ENCODE measurements at regions not wholly inside any gene's neighbourhood (a gene's known extent, or its start where the extent isn't known, plus 50 kb on each side); places are given as distances from the start of the nearest gene placed in this dataset.

GRCh38 chr13:38617936-38618335, 68.9 kb upstream of the FREM2 start:
- TF ChIP-seq CTCF (IDR thresholded peaks at IDR 0.05) = no peak
- no peak for TF ChIP-seq POLR2A (IDR thresholded peaks at IDR 0.05)
